Esophagus squamous epithelium (tissue), 5 donors: ENCODE measurements at regions not wholly inside any gene's neighbourhood (a gene's known extent, or its start where the extent isn't known, plus 50 kb on each side); places are given as distances from the start of the nearest gene placed in this dataset.
"Not testable (repeated sequence)": the region's sequence is repeated elsewhere in the genome, so short reads cannot be mapped to it uniquely, and the experiment has no call there.

Source experiments
- DNase-seq: peaks from one replicate; lab custom pipeline; 2025; lab: John Stamatoyannopoulos, UW
- H3K27ac ChIP-seq, 4 donors: fragments of 200-600 bp; sonication (generic); one replicate each; pipeline ENCODE4 v1.5.1; 2016 to 2019; ENCODE audit warnings: mild to moderate bottlenecking in 1 of 4
- H3K27me3 ChIP-seq, 4 donors: fragments of 200-600 bp; sonication (generic); 1 replicate in 3 of 4; 2 replicates in 1 of 4; pipeline versions ENCODE4 v1.5.1 to v1.6.0; 2017 to 2021; ENCODE audit warnings: antibody characterized with exemption in 1 of 4
- H3K36me3 ChIP-seq, 3 donors: fragments of 200-600 bp; sonication (generic); one replicate each; pipeline ENCODE4 v1.5.1; 2016 to 2019
- H3K4me1 ChIP-seq, 3 donors: fragments of 200-600 bp; sonication (generic); one replicate each; pipeline ENCODE4 v1.5.1; 2017 to 2019
- H3K4me3 ChIP-seq, 4 donors: fragments of 200-600 bp; sonication (generic); 1 replicate in 3 of 4; 2 replicates in 1 of 4; pipeline ENCODE4 v1.5.1; 2016 to 2019; ENCODE audit warnings: mild to moderate bottlenecking in 2 of 4, moderate library complexity in 1 of 4
- H3K9me3 ChIP-seq, 3 donors: fragments of 200-600 bp; sonication (generic); one replicate each; pipeline ENCODE4 v1.5.1; 2016 to 2019
- CTCF ChIP-seq, 6 experiments: fragments of 450-650 bp in 4 of 6; fragments of 200-600 bp in 2 of 6; sonication (generic) in 2 of 6; IDR thresholded peaks; one replicate each; pipeline ENCODE4 v1.5.1; 2016 to 2019; ENCODE audit warnings: antibody characterized with exemption in 6 of 6, mild to moderate bottlenecking in 4 of 6, moderate library complexity in 4 of 6
- POLR2A ChIP-seq, 4 donors: fragments of 450-650 bp; IDR thresholded peaks; one replicate each; pipeline ENCODE4 v1.6.1; 2017; ENCODE audit warnings: antibody characterized with exemption in 4 of 4, mild to moderate bottlenecking in 4 of 4, moderate library complexity in 3 of 4
- WGBS, 2 donors: methylation state at CpG; one replicate each; pipeline ENCODE4 v1.1.5; 2018; 5-methylcytosine and 5-hydroxymethylcytosine counted together
- intact Hi-C: fragments of 100-400 bp; cut with DNase I; formaldehyde crosslinking; loops from one replicate; pipeline ENCODE4 v1.15.0; 2022
- donor health status: DM: yes; HTN: yes; CAD: no.

GRCh38 chr11:129705933-129706332, 109.7 kb upstream of the TMEM45B start:
- no peaks in the 10 kb centered on the region for H3K27me3 ChIP-seq
- DNase-seq: no peak
- WGBS, 2 donors: 73 to 77% methylated on average over 7 of the region's 7 CpGs
- no peak overlapping the region for H3K27ac ChIP-seq
- peaks cover 0 to 41% (median 8%) of the 10 kb centered on the region in 3 donors for H3K4me1 ChIP-seq
- H3K4me3 ChIP-seq: no peak overlapping the region
- no peaks in the 10 kb centered on the region for H3K36me3 ChIP-seq
- no peaks in the 10 kb centered on the region for H3K9me3 ChIP-seq
- intact Hi-C loops: no loop called here
- TF ChIP-seq POLR2A (IDR thresholded peaks at IDR 0.05): no peak
- no peak for TF ChIP-seq CTCF (IDR thresholded peaks at IDR 0.05)

- no peaks in the 10 kb centered on the region for H3K9me3 ChIP-seq
- TF ChIP-seq POLR2A (IDR thresholded peaks at IDR 0.05) (no peak), CTCF (IDR thresholded peaks at IDR 0.05) (no peak)
- no peak for DNase-seq
- no peak overlapping the region for H3K4me3 ChIP-seq
- no peak overlapping the region for H3K27ac ChIP-seq
- no peaks in the 10 kb centered on the region for H3K36me3 ChIP-seq
- peaks cover 0 to 7% (median 0%) of the 10 kb centered on the region in 3 donors for H3K4me1 ChIP-seq
- H3K27me3 ChIP-seq: no peaks in the 10 kb centered on the region
- 78 to 91% methylated on average over 8 of the region's 15 CpGs for WGBS, 2 donors
- intact Hi-C loops: no loop called here
Measured at GRCh38 chr11:129709801-129710398, 105.7 kb upstream of the TMEM45B start.

- DNase-seq: no peak
- 60% methylated on average over 2 of the region's 2 CpGs; no CpG with 5 or more reads in 1 of the 2 donors for WGBS, 2 donors
- no peaks in the 10 kb centered on the region for H3K27me3 ChIP-seq
- H3K4me1 ChIP-seq: peaks cover 0 to 1% (median 0%) of the 10 kb centered on the region in 3 donors
- no peak for TF ChIP-seq POLR2A (IDR thresholded peaks at IDR 0.05)
- no peak for TF ChIP-seq CTCF (IDR thresholded peaks at IDR 0.05)
- no peak overlapping the region for H3K27ac ChIP-seq
- H3K9me3 ChIP-seq: no peaks in the 10 kb centered on the region
- intact Hi-C loops: no loop called here
- H3K36me3 ChIP-seq: no peaks in the 10 kb centered on the region
- no peak overlapping the region for H3K4me3 ChIP-seq
Measured at GRCh38 chr11:129710423-129710822, 105.2 kb upstream of the TMEM45B start.

- H3K27ac ChIP-seq: no peak overlapping the region
- no peaks in the 10 kb centered on the region for H3K36me3 ChIP-seq
- 72 to 87% methylated on average over 3 of the region's 3 CpGs for whole genome bisulfite sequencing, 2 donors
- no peak for DNase-seq
- H3K27me3 ChIP-seq: no peaks in the 10 kb centered on the region
- no peaks in the 10 kb centered on the region for H3K4me1 ChIP-seq
- H3K9me3 ChIP-seq: no peaks in the 10 kb centered on the region
- intact Hi-C loops: no loop called here
- TF ChIP-seq CTCF (IDR thresholded peaks at IDR 0.05): no peak
- no peak for TF ChIP-seq POLR2A (IDR thresholded peaks at IDR 0.05)
- H3K4me3 ChIP-seq: no peak overlapping the region
Measured at GRCh38 chr11:129711760-129712159, 103.9 kb upstream of the TMEM45B start.

GRCh38 chr11:129712486-129713240, 103.0 kb upstream of the TMEM45B start:
- WGBS, 2 donors: 91 to 92% methylated on average over 24 of the region's 25 CpGs
- H3K27ac ChIP-seq, H3K9me3 ChIP-seq, H3K36me3 ChIP-seq, H3K4me3 ChIP-seq, intact Hi-C loops, DNase-seq, H3K4me1 ChIP-seq, H3K27me3 ChIP-seq: not testable (repeated sequence)
